ENCODE measurements at regions not wholly inside any gene's neighbourhood (a gene's known extent, or its start where the extent isn't known, plus 50 kb on each side); places are given as distances from the start of the nearest gene placed in this dataset.
A peak's percentile ranks its signal among the peaks of the same experiment; 100 is the strongest.

DNA sequence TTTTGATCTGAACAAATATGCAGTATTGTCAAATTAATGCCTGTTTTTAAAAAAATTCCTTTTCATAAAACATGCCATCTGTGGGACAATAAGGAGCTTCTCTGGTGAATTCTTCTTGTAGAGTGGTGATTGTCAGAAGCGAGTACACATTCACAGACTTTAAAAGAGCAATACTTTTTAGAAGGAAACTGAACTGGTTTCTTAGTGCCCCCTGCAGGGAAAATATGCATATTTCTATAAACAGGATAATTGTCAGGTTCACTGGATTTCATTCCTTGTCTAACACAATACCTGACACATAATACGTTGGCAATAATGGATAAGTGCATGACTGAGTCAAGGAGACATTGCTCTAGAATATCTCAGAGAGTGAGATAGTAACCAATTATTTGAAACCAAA is 133.7 kb downstream of the KIF4B start:
- CTCF ChIA-PET, result interaction anchor here (0.9 to 4.3 kb wide), 8 partner anchors 8 to 179 kb away, joined by 3 to 24 read pairs (median 4); no protein-coding TSS in a partner anchor
- FAIRE-seq, result no peak
- no peak for DNase-seq (ENCODE audit: low read depth in 1 of 2, low spot score in 1 of 2)
- POLR2A ChIA-PET, result no interaction called here
- Histone ChIP-seq H3K4me1 (no peaks in the 10 kb centered on the region), H3K27ac (no peak overlapping the region), H3K4me3 (no peak overlapping the region), H3K4me2 (no peak overlapping the region), H3K9me3 (no peaks in the 10 kb centered on the region)
- 12% methylated on average over 2 of the region's 2 CpGs for WGBS (ENCODE audit: missing lambda C conversion rate)
- ATAC-seq, result 0 out of 6 replicates have a peak, but pooled peaks of 1 of the 2 experiments have one; percentile 30
- TF ChIP-seq, protein P1, sequence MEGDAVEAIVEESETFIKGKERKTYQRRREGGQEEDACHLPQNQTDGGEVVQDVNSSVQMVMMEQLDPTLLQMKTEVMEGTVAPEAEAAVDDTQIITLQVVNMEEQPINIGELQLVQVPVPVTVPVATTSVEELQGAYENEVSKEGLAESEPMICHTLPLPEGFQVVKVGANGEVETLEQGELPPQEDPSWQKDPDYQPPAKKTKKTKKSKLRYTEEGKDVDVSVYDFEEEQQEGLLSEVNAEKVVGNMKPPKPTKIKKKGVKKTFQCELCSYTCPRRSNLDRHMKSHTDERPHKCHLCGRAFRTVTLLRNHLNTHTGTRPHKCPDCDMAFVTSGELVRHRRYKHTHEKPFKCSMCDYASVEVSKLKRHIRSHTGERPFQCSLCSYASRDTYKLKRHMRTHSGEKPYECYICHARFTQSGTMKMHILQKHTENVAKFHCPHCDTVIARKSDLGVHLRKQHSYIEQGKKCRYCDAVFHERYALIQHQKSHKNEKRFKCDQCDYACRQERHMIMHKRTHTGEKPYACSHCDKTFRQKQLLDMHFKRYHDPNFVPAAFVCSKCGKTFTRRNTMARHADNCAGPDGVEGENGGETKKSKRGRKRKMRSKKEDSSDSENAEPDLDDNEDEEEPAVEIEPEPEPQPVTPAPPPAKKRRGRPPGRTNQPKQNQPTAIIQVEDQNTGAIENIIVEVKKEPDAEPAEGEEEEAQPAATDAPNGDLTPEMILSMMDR (IDR thresholded peaks at IDR 0.05), result peak; percentile 44
- no peak for TF ChIP-seq ZC3H11A (IDR thresholded peaks at IDR 0.05)
- peak; percentile 49 to 51 for TF ChIP-seq RAD21 (conservative IDR thresholded peaks at IDR 0.05 in 1 of 2, IDR thresholded peaks at IDR 0.05 in 1 of 2)
- no peak for TF ChIP-seq FOXS1 (CRISPR knock-in tag; IDR thresholded peaks at IDR 0.05)
- no peak for TF ChIP-seq KDM5A (IDR thresholded peaks at IDR 0.05)
- no peak for TF ChIP-seq POLR2A (IDR thresholded peaks at IDR 0.05; ENCODE audit: low read length)
- TF ChIP-seq, protein P2, sequence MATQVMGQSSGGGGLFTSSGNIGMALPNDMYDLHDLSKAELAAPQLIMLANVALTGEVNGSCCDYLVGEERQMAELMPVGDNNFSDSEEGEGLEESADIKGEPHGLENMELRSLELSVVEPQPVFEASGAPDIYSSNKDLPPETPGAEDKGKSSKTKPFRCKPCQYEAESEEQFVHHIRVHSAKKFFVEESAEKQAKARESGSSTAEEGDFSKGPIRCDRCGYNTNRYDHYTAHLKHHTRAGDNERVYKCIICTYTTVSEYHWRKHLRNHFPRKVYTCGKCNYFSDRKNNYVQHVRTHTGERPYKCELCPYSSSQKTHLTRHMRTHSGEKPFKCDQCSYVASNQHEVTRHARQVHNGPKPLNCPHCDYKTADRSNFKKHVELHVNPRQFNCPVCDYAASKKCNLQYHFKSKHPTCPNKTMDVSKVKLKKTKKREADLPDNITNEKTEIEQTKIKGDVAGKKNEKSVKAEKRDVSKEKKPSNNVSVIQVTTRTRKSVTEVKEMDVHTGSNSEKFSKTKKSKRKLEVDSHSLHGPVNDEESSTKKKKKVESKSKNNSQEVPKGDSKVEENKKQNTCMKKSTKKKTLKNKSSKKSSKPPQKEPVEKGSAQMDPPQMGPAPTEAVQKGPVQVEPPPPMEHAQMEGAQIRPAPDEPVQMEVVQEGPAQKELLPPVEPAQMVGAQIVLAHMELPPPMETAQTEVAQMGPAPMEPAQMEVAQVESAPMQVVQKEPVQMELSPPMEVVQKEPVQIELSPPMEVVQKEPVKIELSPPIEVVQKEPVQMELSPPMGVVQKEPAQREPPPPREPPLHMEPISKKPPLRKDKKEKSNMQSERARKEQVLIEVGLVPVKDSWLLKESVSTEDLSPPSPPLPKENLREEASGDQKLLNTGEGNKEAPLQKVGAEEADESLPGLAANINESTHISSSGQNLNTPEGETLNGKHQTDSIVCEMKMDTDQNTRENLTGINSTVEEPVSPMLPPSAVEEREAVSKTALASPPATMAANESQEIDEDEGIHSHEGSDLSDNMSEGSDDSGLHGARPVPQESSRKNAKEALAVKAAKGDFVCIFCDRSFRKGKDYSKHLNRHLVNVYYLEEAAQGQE (IDR thresholded peaks at IDR 0.05), result no peak
- no peak for TF ChIP-seq EHMT2 (IDR thresholded peaks at IDR 0.05; ENCODE audit: low read depth)
- no peak for TF ChIP-seq RARB (CRISPR knock-in tag; IDR thresholded peaks at IDR 0.05)
- TF ChIP-seq HOXA7 (CRISPR knock-in tag; IDR thresholded peaks at IDR 0.05), result no peak
- no peak for TF ChIP-seq EP300 (IDR thresholded peaks at IDR 0.05)
- TF ChIP-seq SMC3 (IDR thresholded peaks at IDR 0.05), result peak; percentile 31; the same call in 1 of the 3 replicates

DNA sequence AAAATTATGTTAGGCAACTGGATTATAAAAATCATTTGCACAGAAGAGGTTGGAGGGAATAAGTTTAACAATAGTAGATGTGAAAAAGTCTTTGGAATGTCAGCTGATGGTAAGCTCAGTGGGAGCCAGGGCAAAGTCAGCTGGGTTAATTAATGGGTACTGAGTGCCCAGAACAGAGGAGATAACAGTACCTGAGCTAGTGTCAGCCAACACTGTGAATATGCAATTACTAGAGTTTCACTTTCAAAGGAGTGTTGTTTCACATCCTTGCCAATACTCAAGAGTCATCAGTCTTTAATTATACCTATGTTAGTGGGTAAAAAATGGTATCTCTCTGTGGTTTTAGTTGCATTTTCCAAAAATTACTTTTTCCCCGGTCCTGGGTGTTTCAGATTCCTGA is 135.1 kb downstream of the KIF4B start:
- no peak overlapping the region for H3K4me3 ChIP-seq
- WGBS (ENCODE audit: missing lambda C conversion rate), result 9% methylated on average over 1 of the region's 1 CpG
- ATAC-seq (no peak), FAIRE-seq (no peak), DNase-seq (ENCODE audit: low read depth in 1 of 2, low spot score in 1 of 2) (no peak)
- no peak overlapping the region for H3K4me2 ChIP-seq
- H3K27ac ChIP-seq, result no peak overlapping the region
- TF ChIP-seq RARB (CRISPR knock-in tag; IDR thresholded peaks at IDR 0.05) (no peak), CHD4 (IDR thresholded peaks at IDR 0.05; ENCODE audit: borderline replicate concordance) (no peak), SMC3 (IDR thresholded peaks at IDR 0.05) (no peak), HOXA7 (CRISPR knock-in tag; IDR thresholded peaks at IDR 0.05) (no peak), HEYL (CRISPR knock-in tag; IDR thresholded peaks at IDR 0.05) (no peak), NFE2L2 (conservative IDR thresholded peaks at IDR 0.05; ENCODE audit: low read length) (no peak), CBX2 (IDR thresholded peaks at IDR 0.05; ENCODE audit: borderline replicate concordance, low read depth) (no peak)
- CTCF ChIA-PET, result interaction anchor here (1.2 to 4.3 kb wide), 3 partner anchors 10 to 176 kb away, joined by 3 to 24 read pairs (median 15); no protein-coding TSS in a partner anchor
- POLR2A ChIA-PET, result no interaction called here
- H3K9me3 ChIP-seq, result no peaks in the 10 kb centered on the region
- H3K4me1 ChIP-seq, result no peaks in the 10 kb centered on the region

DNA sequence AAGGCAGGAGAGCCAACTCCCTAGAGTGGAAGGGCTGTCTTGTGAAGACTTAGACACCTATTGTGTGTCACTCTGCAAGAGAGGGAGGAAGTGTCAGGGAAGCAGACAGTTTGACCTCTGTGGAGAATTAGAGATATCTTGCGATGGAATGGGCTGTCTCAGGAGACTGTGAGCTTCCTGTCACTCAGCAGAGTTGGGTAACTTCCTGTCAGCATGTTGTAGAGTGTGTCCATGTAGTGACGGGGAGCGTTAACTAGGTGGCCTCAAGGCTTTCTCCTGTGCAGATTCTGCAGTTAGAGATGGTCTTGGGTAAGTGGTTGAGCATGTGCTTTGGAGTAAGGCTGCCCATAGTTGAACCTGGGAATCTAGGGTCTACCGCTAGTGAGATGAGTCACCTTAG is 136.5 kb downstream of the KIF4B start:
- no peak overlapping the region for H3K4me3 ChIP-seq
- TF ChIP-seq RCOR1 (IDR thresholded peaks at IDR 0.05; ENCODE audit: low read depth, low read length) (no peak), CBX2 (IDR thresholded peaks at IDR 0.05; ENCODE audit: borderline replicate concordance, low read depth) (no peak), ESRRA (IDR thresholded peaks at IDR 0.05; ENCODE audit: borderline replicate concordance, low read length) (no peak)
- ChIA-PET POLR2A (no interaction called here), CTCF (interaction anchor here (3.8 kb wide), 1 partner anchor 11 kb away, joined by 15 read pairs; no protein-coding TSS in a partner anchor)
- H3K27ac ChIP-seq, result no peak overlapping the region
- DNase-seq (ENCODE audit: low read depth in 1 of 2, low spot score in 1 of 2), result no peak
- WGBS (ENCODE audit: missing lambda C conversion rate), result 19% methylated on average over 4 of the region's 4 CpGs
- H3K9me3 ChIP-seq, result no peaks in the 10 kb centered on the region
- no peak overlapping the region for H3K4me2 ChIP-seq
- no peak for FAIRE-seq
- H3K4me1 ChIP-seq, result no peaks in the 10 kb centered on the region
- no peak for ATAC-seq

All from A549 (cell line).